ENCODE measurements at regions not wholly inside any gene's neighbourhood (a gene's known extent, or its start where the extent isn't known, plus 50 kb on each side); places are given as distances from the start of the nearest gene placed in this dataset.

GRCh38 chr1:22330760-22331119, 120.9 kb upstream of the ZBTB40 start:
- ATAC-seq (no peak), DNase-seq (no peak)
- no peak for TF ChIP-seq CTCF (IDR thresholded peaks at IDR 0.05)
- no peak for TF ChIP-seq POLR2A (IDR thresholded peaks at IDR 0.05)
- Histone ChIP-seq H3K4me3 (no peak overlapping the region), H3K9me3 (no peaks in the 10 kb centered on the region), H3K27me3 (no peaks in the 10 kb centered on the region), H3K27ac (no peak overlapping the region), H3K36me3 (replicated peaks in 1 of 2; ENCODE audit: insufficient read depth in 1 of 2, low read depth in 2 of 2) (no peaks in the 10 kb centered on the region), H3K4me1 (no peaks in the 10 kb centered on the region)
- intact Hi-C loops (cut with DNase I) = no loop called here
- 76 to 81% methylated on average over 1 of the region's 1 CpG for WGBS, 2 donors

GRCh38 chr1:22331618-22332423, 119.8 kb upstream of the ZBTB40 start:
- H3K27ac ChIP-seq = no peak overlapping the region
- WGBS, 2 donors = 78 to 79% methylated on average over 11 to 16 of the region's 17 CpGs
- H3K27me3 ChIP-seq = no peaks in the 10 kb centered on the region
- ATAC-seq (no peak), DNase-seq (no peak)
- no peaks in the 10 kb centered on the region for H3K4me1 ChIP-seq
- H3K36me3 ChIP-seq (replicated peaks in 1 of 2; ENCODE audit: insufficient read depth in 1 of 2, low read depth in 2 of 2) = no peaks in the 10 kb centered on the region
- TF ChIP-seq CTCF (IDR thresholded peaks at IDR 0.05) = no peak
- no peak for TF ChIP-seq POLR2A (IDR thresholded peaks at IDR 0.05)
- intact Hi-C loops (cut with DNase I) = no loop called here
- no peak overlapping the region for H3K4me3 ChIP-seq
- H3K9me3 ChIP-seq = no peaks in the 10 kb centered on the region

- Histone ChIP-seq H3K27me3 (no peaks in the 10 kb centered on the region), H3K4me1 (no peaks in the 10 kb centered on the region), H3K9me3 (no peaks in the 10 kb centered on the region), H3K4me3 (no peak overlapping the region), H3K36me3 (replicated peaks in 1 of 2; ENCODE audit: insufficient read depth in 1 of 2, low read depth in 2 of 2) (no peaks in the 10 kb centered on the region), H3K27ac (no peak overlapping the region)
- intact Hi-C loops (cut with DNase I) = no loop called here
- TF ChIP-seq CTCF (IDR thresholded peaks at IDR 0.05) (no peak), POLR2A (IDR thresholded peaks at IDR 0.05) (no peak)
- WGBS, 2 donors = 77 to 80% methylated on average over 3 of the region's 4 CpGs
- no peak for DNase-seq
- ATAC-seq = no peak
Measured at GRCh38 chr1:22332424-22332717, 119.3 kb upstream of the ZBTB40 start.

- 56 to 69% methylated on average over 6 of the region's 6 CpGs for WGBS, 2 donors
- Histone ChIP-seq H3K27me3 (no peaks in the 10 kb centered on the region), H3K4me3 (no peak overlapping the region), H3K4me1 (no peaks in the 10 kb centered on the region), H3K9me3 (no peaks in the 10 kb centered on the region), H3K36me3 (replicated peaks in 1 of 2; ENCODE audit: insufficient read depth in 1 of 2, low read depth in 2 of 2) (no peaks in the 10 kb centered on the region), H3K27ac (no peak overlapping the region)
- no peak for ATAC-seq
- TF ChIP-seq CTCF (IDR thresholded peaks at IDR 0.05) (no peak), POLR2A (IDR thresholded peaks at IDR 0.05) (no peak)
- intact Hi-C loops (cut with DNase I) = no loop called here
- DNase-seq = no peak
Measured at GRCh38 chr1:22332795-22333499, 118.7 kb upstream of the ZBTB40 start.
